Neutrophil (primary cell): ENCODE measurements at regions not wholly inside any gene's neighbourhood (a gene's known extent, or its start where the extent isn't known, plus 50 kb on each side); places are given as distances from the start of the nearest gene placed in this dataset.

Source experiments
- H3K27ac ChIP-seq: fragments of 200-600 bp; sonication (generic); 2 replicates; pipeline ENCODE4 v1.5.1; 2016; ENCODE audit warnings: mild to moderate bottlenecking, moderate library complexity
- H3K27me3 ChIP-seq: fragments of 200-600 bp; sonication (generic); 2 replicates; pipeline ENCODE4 v1.6.0; 2016; ENCODE audit warnings: mild to moderate bottlenecking
- H3K36me3 ChIP-seq: fragments of 200-600 bp; sonication (generic); 2 replicates; pipeline ENCODE4 v1.5.1; 2017
- H3K4me1 ChIP-seq, 2 experiments: fragments of 200-600 bp in 1 of 2; sonication (generic) in 1 of 2; 1 replicate in 1 of 2; 2 replicates in 1 of 2; pipeline versions ENCODE4 v1.5.1 to v1.6.1; 2013 to 2016; ENCODE audit warnings: low read depth in 1 of 2, low read length in 1 of 2, mild to moderate bottlenecking in 1 of 2, moderate library complexity in 1 of 2; ENCODE audit not compliant: control insufficient read depth in 1 of 2, insufficient read depth in 1 of 2
- H3K4me3 ChIP-seq, 2 experiments: fragments of 200-600 bp in 1 of 2; sonication (generic) in 1 of 2; 1 replicate in 1 of 2; 2 replicates in 1 of 2; pipeline ENCODE4 v1.5.1; 2013 to 2016; ENCODE audit warnings: low read depth in 1 of 2, low read length in 1 of 2, mild to moderate bottlenecking in 1 of 2, moderate library complexity in 1 of 2
- H3K9me3 ChIP-seq: fragments of 200-600 bp; sonication (generic); 2 replicates; pipeline ENCODE4 v1.5.1; 2016
- TF ChIP-seq, protein P1 (sequence below): fragments of 200-600 bp; sonication (generic); IDR thresholded peaks from 2 replicates; pipeline ENCODE4 v1.5.1; 2016; ENCODE audit warnings: antibody characterized with exemption

GRCh38 chr7:10075866-10076265 is 897.8 kb upstream of the PHF14 start:
- Histone ChIP-seq H3K4me1 (no peaks in the 10 kb centered on the region), H3K27ac (no peak overlapping the region), H3K36me3 (no peaks in the 10 kb centered on the region), H3K27me3 (no peaks in the 10 kb centered on the region), H3K4me3 (no peak overlapping the region), H3K9me3 (no peaks in the 10 kb centered on the region)
- TF ChIP-seq, protein P1, sequence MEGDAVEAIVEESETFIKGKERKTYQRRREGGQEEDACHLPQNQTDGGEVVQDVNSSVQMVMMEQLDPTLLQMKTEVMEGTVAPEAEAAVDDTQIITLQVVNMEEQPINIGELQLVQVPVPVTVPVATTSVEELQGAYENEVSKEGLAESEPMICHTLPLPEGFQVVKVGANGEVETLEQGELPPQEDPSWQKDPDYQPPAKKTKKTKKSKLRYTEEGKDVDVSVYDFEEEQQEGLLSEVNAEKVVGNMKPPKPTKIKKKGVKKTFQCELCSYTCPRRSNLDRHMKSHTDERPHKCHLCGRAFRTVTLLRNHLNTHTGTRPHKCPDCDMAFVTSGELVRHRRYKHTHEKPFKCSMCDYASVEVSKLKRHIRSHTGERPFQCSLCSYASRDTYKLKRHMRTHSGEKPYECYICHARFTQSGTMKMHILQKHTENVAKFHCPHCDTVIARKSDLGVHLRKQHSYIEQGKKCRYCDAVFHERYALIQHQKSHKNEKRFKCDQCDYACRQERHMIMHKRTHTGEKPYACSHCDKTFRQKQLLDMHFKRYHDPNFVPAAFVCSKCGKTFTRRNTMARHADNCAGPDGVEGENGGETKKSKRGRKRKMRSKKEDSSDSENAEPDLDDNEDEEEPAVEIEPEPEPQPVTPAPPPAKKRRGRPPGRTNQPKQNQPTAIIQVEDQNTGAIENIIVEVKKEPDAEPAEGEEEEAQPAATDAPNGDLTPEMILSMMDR = no peak

GRCh38 chr7:10076660-10077300 is 896.9 kb upstream of the PHF14 start:
- Histone ChIP-seq H3K9me3 (no peaks in the 10 kb centered on the region), H3K36me3 (no peaks in the 10 kb centered on the region), H3K4me1 (no peaks in the 10 kb centered on the region), H3K27me3 (no peaks in the 10 kb centered on the region), H3K27ac (no peak overlapping the region), H3K4me3 (no peak overlapping the region)
- TF ChIP-seq, protein P1 = no peak

DNA sequence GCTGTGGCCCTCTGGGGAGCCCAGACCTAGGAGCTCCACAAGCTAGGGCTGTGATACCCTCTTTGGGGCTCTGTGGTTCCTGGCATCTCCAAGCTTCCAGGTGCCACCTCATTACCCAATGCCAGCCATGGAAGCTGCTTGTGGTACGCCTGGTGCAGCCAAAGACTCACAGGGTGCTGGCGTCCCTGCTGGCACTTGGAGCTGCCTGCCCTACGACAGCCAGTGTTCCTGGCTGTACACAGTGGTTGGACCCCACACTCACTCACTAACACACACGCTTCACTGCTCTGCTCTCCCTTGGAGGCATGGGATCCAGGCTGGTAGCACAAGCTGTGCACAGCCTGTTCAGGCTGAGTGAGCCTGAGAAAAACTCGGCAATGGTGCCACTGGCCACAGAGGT is 894.1 kb upstream of the PHF14 start:
- Histone ChIP-seq H3K4me1 (no peaks in the 10 kb centered on the region), H3K27me3 (no peaks in the 10 kb centered on the region), H3K4me3 (no peak overlapping the region), H3K9me3 (no peaks in the 10 kb centered on the region), H3K27ac (no peak overlapping the region), H3K36me3 (no peaks in the 10 kb centered on the region)
- TF ChIP-seq, protein P1 = no peak

- H3K9me3 ChIP-seq = no peaks in the 10 kb centered on the region
- no peak overlapping the region for H3K4me3 ChIP-seq
- H3K36me3 ChIP-seq = no peaks in the 10 kb centered on the region
- H3K4me1 ChIP-seq = no peaks in the 10 kb centered on the region
- no peaks in the 10 kb centered on the region for H3K27me3 ChIP-seq
- TF ChIP-seq, protein P1 = no peak
- no peak overlapping the region for H3K27ac ChIP-seq
Observed at GRCh38 chr7:10082896-10083295, 890.8 kb upstream of the PHF14 start.

DNA sequence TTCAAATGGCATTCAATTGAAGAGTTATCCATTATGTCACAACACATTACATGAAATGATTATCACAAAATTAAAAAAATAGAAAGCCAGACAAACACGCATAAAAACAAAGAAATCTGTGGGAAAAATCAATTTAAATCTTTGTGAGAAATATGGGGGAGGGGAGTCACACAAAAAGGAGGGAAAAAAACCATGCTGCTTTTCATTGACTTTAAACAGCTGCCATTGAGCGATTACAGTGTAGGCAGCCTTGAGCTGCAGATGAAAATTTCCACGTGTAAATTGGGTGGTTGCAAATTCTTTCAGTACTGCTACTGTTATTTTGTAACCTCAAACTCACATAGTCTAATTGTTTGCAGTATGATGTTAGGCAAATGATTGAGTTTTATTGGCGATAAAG is 889.9 kb upstream of the PHF14 start:
- no peaks in the 10 kb centered on the region for H3K9me3 ChIP-seq
- no peak overlapping the region for H3K4me3 ChIP-seq
- no peaks in the 10 kb centered on the region for H3K27me3 ChIP-seq
- H3K36me3 ChIP-seq = no peaks in the 10 kb centered on the region
- H3K27ac ChIP-seq = no peak overlapping the region
- TF ChIP-seq, protein P1 = no peak
- H3K4me1 ChIP-seq = no peaks in the 10 kb centered on the region
